ENCODE measurements at regions not wholly inside any gene's neighbourhood (a gene's known extent, or its start where the extent isn't known, plus 50 kb on each side); places are given as distances from the start of the nearest gene placed in this dataset.
"Not testable (repeated sequence)": the region's sequence is repeated elsewhere in the genome, so short reads cannot be mapped to it uniquely, and the experiment has no call there.

GRCh38 chr20:53833333-53834061 lies 236.9 kb downstream of the BCAS1 start:
- no peak for DNase-seq

- DNase-seq = no peak
Measured at GRCh38 chr20:53832499-53832898, 237.9 kb downstream of the BCAS1 start.

- no peak for DNase-seq
Measured at GRCh38 chr20:53831812-53832211, 238.2 kb upstream of the ZNF217 start.

GRCh38 chr20:53831228-53831627 lies 237.6 kb upstream of the ZNF217 start:
- DNase-seq = no peak

GRCh38 chr20:53829724-53830521 lies 236.3 kb upstream of the ZNF217 start:
- no peak for DNase-seq

- DNase-seq = no peak
Measured at GRCh38 chr20:53829255-53829723, 235.7 kb upstream of the ZNF217 start.

- no peak for DNase-seq
Measured at GRCh38 chr20:53828682-53829254, 235.1 kb upstream of the ZNF217 start.

GRCh38 chr20:53828088-53828681 lies 234.5 kb upstream of the ZNF217 start:
- DNase-seq = no peak

GRCh38 chr20:53827292-53828087 lies 233.9 kb upstream of the ZNF217 start:
- no peak for DNase-seq

GRCh38 chr20:53826597-53827291 lies 233.1 kb upstream of the ZNF217 start:
- no peak for DNase-seq

GRCh38 chr20:53826090-53826489 lies 232.5 kb upstream of the ZNF217 start:
- no peak for DNase-seq

- DNase-seq = no peak
Measured at GRCh38 chr20:53825282-53825681, 231.6 kb upstream of the ZNF217 start.

- no peak for DNase-seq
Measured at GRCh38 chr20:53824779-53825178, 231.1 kb upstream of the ZNF217 start.

- DNase-seq = no peak
Measured at GRCh38 chr20:53823121-53823764, 229.6 kb upstream of the ZNF217 start.

- no peak for DNase-seq
Measured at GRCh38 chr20:53822534-53822933, 228.9 kb upstream of the ZNF217 start.

- DNase-seq = no peak
Measured at GRCh38 chr20:53819973-53820451, 226.4 kb upstream of the ZNF217 start.

- DNase-seq = no peak
Measured at GRCh38 chr20:53818457-53819177, 225.0 kb upstream of the ZNF217 start.

GRCh38 chr20:53817513-53817912 lies 223.9 kb upstream of the ZNF217 start:
- DNase-seq = not testable (repeated sequence)

- no peak for DNase-seq
Measured at GRCh38 chr20:53816872-53817398, 223.3 kb upstream of the ZNF217 start.

GRCh38 chr20:53815509-53815908 lies 221.9 kb upstream of the ZNF217 start:
- no peak for DNase-seq
